ENCODE measurements at regions not wholly inside any gene's neighbourhood (a gene's known extent, or its start where the extent isn't known, plus 50 kb on each side); places are given as distances from the start of the nearest gene placed in this dataset.

GRCh38 chr10:78846071-78846470 lies 222.7 kb upstream of the ZMIZ1 start:
- WGBS (ENCODE audit: insufficient coverage, low coverage, low lambda C conversion rate, missing lambda C conversion rate), result 67% methylated on average over 1 of the region's 5 CpGs
- Histone ChIP-seq H3K4me1 (no peaks in the 10 kb centered on the region), H3K36me3 (no peaks in the 10 kb centered on the region), H3K27me3 (no peaks in the 10 kb centered on the region), H3K9me3 (no peaks in the 10 kb centered on the region), H3K4me3 (no peak overlapping the region), H3K27ac (no peak overlapping the region)
- no peak for DNase-seq
- ATAC-seq, result no peak
- intact Hi-C loops (cut with DNase I), result no loop called here
- no peak for TF ChIP-seq CTCF (IDR thresholded peaks at IDR 0.05)
- TF ChIP-seq POLR2A (IDR thresholded peaks at IDR 0.05), result no peak

- DNase-seq, result no peak
- 100% methylated on average over 2 of the region's 7 CpGs for WGBS (ENCODE audit: insufficient coverage, low coverage, low lambda C conversion rate, missing lambda C conversion rate)
- ATAC-seq, result no peak
- Histone ChIP-seq H3K36me3 (no peaks in the 10 kb centered on the region), H3K27ac (no peak overlapping the region), H3K9me3 (no peaks in the 10 kb centered on the region), H3K4me1 (no peaks in the 10 kb centered on the region), H3K27me3 (no peaks in the 10 kb centered on the region), H3K4me3 (no peak overlapping the region)
- no peak for TF ChIP-seq CTCF (IDR thresholded peaks at IDR 0.05)
- no peak for TF ChIP-seq POLR2A (IDR thresholded peaks at IDR 0.05)
- intact Hi-C loops (cut with DNase I), result no loop called here
Observed at GRCh38 chr10:78846760-78847159, 222.0 kb upstream of the ZMIZ1 start.

- 91% methylated on average over 2 of the region's 5 CpGs for WGBS (ENCODE audit: insufficient coverage, low coverage, low lambda C conversion rate, missing lambda C conversion rate)
- Histone ChIP-seq H3K4me1 (no peaks in the 10 kb centered on the region), H3K27me3 (no peaks in the 10 kb centered on the region), H3K27ac (no peak overlapping the region), H3K4me3 (no peak overlapping the region), H3K9me3 (no peaks in the 10 kb centered on the region), H3K36me3 (no peaks in the 10 kb centered on the region)
- intact Hi-C loops (cut with DNase I), result no loop called here
- DNase-seq, result no peak
- TF ChIP-seq CTCF (IDR thresholded peaks at IDR 0.05), result no peak
- no peak for TF ChIP-seq POLR2A (IDR thresholded peaks at IDR 0.05)
- no peak for ATAC-seq
Observed at GRCh38 chr10:78847485-78847884, 221.3 kb upstream of the ZMIZ1 start.

GRCh38 chr10:78849115-78849514 lies 219.7 kb upstream of the ZMIZ1 start:
- no peaks in the 10 kb centered on the region for H3K9me3 ChIP-seq
- no peaks in the 10 kb centered on the region for H3K27me3 ChIP-seq
- intact Hi-C loops (cut with DNase I), result no loop called here
- H3K4me1 ChIP-seq, result no peaks in the 10 kb centered on the region
- H3K4me3 ChIP-seq, result no peak overlapping the region
- no peak overlapping the region for H3K27ac ChIP-seq
- no peak for TF ChIP-seq CTCF (IDR thresholded peaks at IDR 0.05)
- TF ChIP-seq POLR2A (IDR thresholded peaks at IDR 0.05), result no peak
- ATAC-seq (no peak), DNase-seq (peak in 1 of 3 donors; percentile 23)
- 52% methylated on average over 5 of the region's 7 CpGs for WGBS (ENCODE audit: insufficient coverage, low coverage, low lambda C conversion rate, missing lambda C conversion rate)
- no peaks in the 10 kb centered on the region for H3K36me3 ChIP-seq

GRCh38 chr10:78849731-78850130 lies 219.0 kb upstream of the ZMIZ1 start:
- intact Hi-C loops (cut with DNase I), result no loop called here
- H3K4me1 ChIP-seq, result no peaks in the 10 kb centered on the region
- H3K27ac ChIP-seq, result no peak overlapping the region
- WGBS (ENCODE audit: insufficient coverage, low coverage, low lambda C conversion rate, missing lambda C conversion rate), result 79% methylated on average over 4 of the region's 5 CpGs
- DNase-seq, result no peak
- H3K27me3 ChIP-seq, result no peaks in the 10 kb centered on the region
- ATAC-seq, result no peak
- TF ChIP-seq POLR2A (IDR thresholded peaks at IDR 0.05) (no peak), CTCF (IDR thresholded peaks at IDR 0.05) (no peak)
- no peaks in the 10 kb centered on the region for H3K9me3 ChIP-seq
- no peaks in the 10 kb centered on the region for H3K36me3 ChIP-seq
- H3K4me3 ChIP-seq, result no peak overlapping the region

All from right lobe of liver (tissue), 6 donors.